ENCODE measurements at regions not wholly inside any gene's neighbourhood (a gene's known extent, or its start where the extent isn't known, plus 50 kb on each side); places are given as distances from the start of the nearest gene placed in this dataset.

- DNase-seq (ENCODE audit: low spot score) = no peak
Observed at GRCh38 chr18:34640276-34640675, 69.8 kb upstream of the DTNA start.

- no peak for DNase-seq (ENCODE audit: low spot score)
Observed at GRCh38 chr18:34643989-34644388, 66.1 kb upstream of the DTNA start.

GRCh38 chr18:34647251-34647650 lies 62.8 kb upstream of the DTNA start:
- DNase-seq (ENCODE audit: low spot score) = no peak

- no peak for DNase-seq (ENCODE audit: low spot score)
Observed at GRCh38 chr18:34648269-34648985, 61.7 kb upstream of the DTNA start.

- no peak for DNase-seq (ENCODE audit: low spot score)
Observed at GRCh38 chr18:34649080-34649479, 61.0 kb upstream of the DTNA start.

GRCh38 chr18:34650121-34650545 lies 60.0 kb upstream of the DTNA start:
- DNase-seq (ENCODE audit: low spot score) = no peak

- no peak for DNase-seq (ENCODE audit: low spot score)
Observed at GRCh38 chr18:34651586-34652369, 58.3 kb upstream of the DTNA start.

GRCh38 chr18:34655131-34655530 lies 55.0 kb upstream of the DTNA start:
- no peak for DNase-seq (ENCODE audit: low spot score)

- DNase-seq (ENCODE audit: low spot score) = no peak
Observed at GRCh38 chr18:34657860-34658500, 52.1 kb upstream of the DTNA start.

GRCh38 chr18:34659579-34660517 lies 50.2 kb upstream of the DTNA start:
- peak; percentile 31 for DNase-seq (ENCODE audit: low spot score)
